ENCODE measurements at regions not wholly inside any gene's neighbourhood (a gene's known extent, or its start where the extent isn't known, plus 50 kb on each side); places are given as distances from the start of the nearest gene placed in this dataset.
"Not testable (repeated sequence)": the region's sequence is repeated elsewhere in the genome, so short reads cannot be mapped to it uniquely, and the experiment has no call there.

- Histone ChIP-seq H3K27ac (no peak overlapping the region), H3K27me3 (no peaks in the 10 kb centered on the region), H3K36me3 (ENCODE audit: low read depth, missing control alignments) (no peaks in the 10 kb centered on the region), H3K4me1 (no peaks in the 10 kb centered on the region), H3K4me3 (no peak overlapping the region), H3K9me3 (no peaks in the 10 kb centered on the region)
- intact Hi-C loops (cut with DNase I; ENCODE audit: low total_unique reads): no loop called here
- DNase-seq: no peak
- no peak for TF ChIP-seq POLR2A (IDR thresholded peaks at IDR 0.05)
- TF ChIP-seq, protein P1, sequence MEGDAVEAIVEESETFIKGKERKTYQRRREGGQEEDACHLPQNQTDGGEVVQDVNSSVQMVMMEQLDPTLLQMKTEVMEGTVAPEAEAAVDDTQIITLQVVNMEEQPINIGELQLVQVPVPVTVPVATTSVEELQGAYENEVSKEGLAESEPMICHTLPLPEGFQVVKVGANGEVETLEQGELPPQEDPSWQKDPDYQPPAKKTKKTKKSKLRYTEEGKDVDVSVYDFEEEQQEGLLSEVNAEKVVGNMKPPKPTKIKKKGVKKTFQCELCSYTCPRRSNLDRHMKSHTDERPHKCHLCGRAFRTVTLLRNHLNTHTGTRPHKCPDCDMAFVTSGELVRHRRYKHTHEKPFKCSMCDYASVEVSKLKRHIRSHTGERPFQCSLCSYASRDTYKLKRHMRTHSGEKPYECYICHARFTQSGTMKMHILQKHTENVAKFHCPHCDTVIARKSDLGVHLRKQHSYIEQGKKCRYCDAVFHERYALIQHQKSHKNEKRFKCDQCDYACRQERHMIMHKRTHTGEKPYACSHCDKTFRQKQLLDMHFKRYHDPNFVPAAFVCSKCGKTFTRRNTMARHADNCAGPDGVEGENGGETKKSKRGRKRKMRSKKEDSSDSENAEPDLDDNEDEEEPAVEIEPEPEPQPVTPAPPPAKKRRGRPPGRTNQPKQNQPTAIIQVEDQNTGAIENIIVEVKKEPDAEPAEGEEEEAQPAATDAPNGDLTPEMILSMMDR (IDR thresholded peaks at IDR 0.05): no peak
These were observed 737.4 kb downstream of the ZNF385D start for GRCh38 chr3:21013566-21013965.

- WGBS, 2 donors: 70 to 79% methylated on average over 1 of the region's 1 CpG
- Histone ChIP-seq H3K4me3 (no peak overlapping the region), H3K4me1 (no peaks in the 10 kb centered on the region), H3K36me3 (ENCODE audit: low read depth, missing control alignments) (no peaks in the 10 kb centered on the region), H3K9me3 (no peaks in the 10 kb centered on the region), H3K27ac (no peak overlapping the region), H3K27me3 (no peaks in the 10 kb centered on the region)
- DNase-seq: no peak
- TF ChIP-seq, protein P1 (IDR thresholded peaks at IDR 0.05): no peak
- no peak for TF ChIP-seq POLR2A (IDR thresholded peaks at IDR 0.05)
- intact Hi-C loops (cut with DNase I; ENCODE audit: low total_unique reads): no loop called here
These were observed 751.3 kb downstream of the ZNF385D start for GRCh38 chr3:20999661-21000060.

GRCh38 chr3:20997183-20997582 lies 753.8 kb downstream of the ZNF385D start:
- Histone ChIP-seq H3K27me3 (no peaks in the 10 kb centered on the region), H3K4me1 (no peaks in the 10 kb centered on the region), H3K4me3 (no peak overlapping the region), H3K9me3 (no peaks in the 10 kb centered on the region), H3K36me3 (ENCODE audit: low read depth, missing control alignments) (no peaks in the 10 kb centered on the region), H3K27ac (no peak overlapping the region)
- WGBS, 2 donors: 88 to 89% methylated on average over 2 of the region's 2 CpGs
- TF ChIP-seq POLR2A (IDR thresholded peaks at IDR 0.05): no peak
- TF ChIP-seq, protein P1 (IDR thresholded peaks at IDR 0.05): no peak
- no peak for DNase-seq
- intact Hi-C loops (cut with DNase I; ENCODE audit: low total_unique reads): no loop called here

GRCh38 chr3:20990896-20991295 lies 760.1 kb downstream of the ZNF385D start:
- 76 to 83% methylated on average over 1 of the region's 1 CpG for WGBS, 2 donors
- H3K4me1 ChIP-seq: no peaks in the 10 kb centered on the region
- H3K27ac ChIP-seq: no peak overlapping the region
- H3K9me3 ChIP-seq: no peaks in the 10 kb centered on the region
- no peak for TF ChIP-seq POLR2A (IDR thresholded peaks at IDR 0.05)
- TF ChIP-seq, protein P1 (IDR thresholded peaks at IDR 0.05): no peak
- intact Hi-C loops (cut with DNase I; ENCODE audit: low total_unique reads): no loop called here
- H3K36me3 ChIP-seq (ENCODE audit: low read depth, missing control alignments): no peaks in the 10 kb centered on the region
- DNase-seq: no peak
- H3K27me3 ChIP-seq: no peaks in the 10 kb centered on the region
- no peak overlapping the region for H3K4me3 ChIP-seq

- DNase-seq; H3K27me3 ChIP-seq; H3K9me3 ChIP-seq; H3K27ac ChIP-seq; H3K36me3 ChIP-seq (ENCODE audit: low read depth, missing control alignments); H3K4me1 ChIP-seq; H3K4me3 ChIP-seq; intact Hi-C loops (cut with DNase I; ENCODE audit: low total_unique reads): not testable (repeated sequence)
These were observed 761.4 kb downstream of the ZNF385D start for GRCh38 chr3:20989653-20990052.

Measured in testis (tissue), 2 donors.